Retina (tissue), 1 donor: ENCODE measurements at regions not wholly inside any gene's neighbourhood (a gene's known extent, or its start where the extent isn't known, plus 50 kb on each side); places are given as distances from the start of the nearest gene placed in this dataset.

Source experiments
- DNase-seq: peaks from one replicate; pipeline ENCODE4 v3.0.0-alpha.2; 2016

- no peak for DNase-seq
Observed at GRCh38 chr5:96058084-96058483, 96.4 kb upstream of the ELL2 start.

DNA sequence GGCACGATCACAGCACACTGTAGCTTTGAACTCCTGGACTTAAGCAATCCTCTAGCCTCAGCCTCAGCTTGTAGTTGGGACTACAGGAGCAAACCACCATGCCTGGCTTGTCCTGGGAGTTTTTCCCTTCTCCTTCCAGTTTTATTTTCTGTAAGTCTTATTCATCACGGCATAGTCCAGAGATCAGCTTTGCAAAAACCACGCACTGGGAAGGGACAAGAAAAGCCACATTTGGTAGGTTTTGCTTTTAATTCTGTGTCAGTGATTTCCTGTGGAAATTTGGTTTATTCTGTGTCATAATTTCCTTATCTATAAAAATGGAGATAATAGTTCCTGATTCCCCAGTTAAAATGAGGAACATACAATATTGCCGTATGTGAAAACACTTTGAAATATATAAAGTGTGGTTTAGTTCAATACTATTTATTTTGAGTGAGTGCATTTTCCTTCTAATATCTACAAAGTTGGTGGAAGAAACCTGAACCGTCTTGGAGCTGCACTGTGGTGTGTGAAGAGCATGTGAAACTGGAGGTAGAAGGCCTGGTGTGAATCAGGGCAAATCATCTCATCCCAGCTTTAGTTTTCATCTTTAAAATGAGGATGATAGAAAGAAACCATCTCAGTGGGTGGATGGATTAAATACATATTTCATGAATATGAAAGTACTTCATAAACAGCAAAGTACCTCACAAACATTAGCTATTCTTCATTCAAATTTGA, 92.8 kb upstream of the ELL2 start:
- DNase-seq = no peak

- DNase-seq = no peak
Observed at GRCh38 chr5:96053063-96053735, 91.5 kb upstream of the ELL2 start.

DNA sequence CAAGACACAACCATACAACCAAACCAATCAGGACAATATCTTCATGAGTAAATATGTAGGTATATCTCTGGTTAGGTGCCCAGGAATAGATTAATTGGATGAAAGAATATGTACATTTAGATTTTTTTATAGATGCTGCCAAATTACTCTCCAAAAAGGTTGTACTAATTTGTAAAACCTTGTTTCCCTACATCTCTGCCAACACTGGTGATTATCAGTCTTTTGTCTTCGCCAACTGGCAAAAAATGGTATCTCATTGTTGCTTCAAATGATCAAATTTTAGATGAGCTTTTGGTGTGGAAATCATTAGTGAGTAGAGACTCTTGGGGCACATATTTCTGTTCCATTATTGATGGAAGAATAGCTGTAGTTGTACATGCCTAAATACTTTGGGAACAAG, 90.7 kb upstream of the ELL2 start:
- DNase-seq = no peak

DNA sequence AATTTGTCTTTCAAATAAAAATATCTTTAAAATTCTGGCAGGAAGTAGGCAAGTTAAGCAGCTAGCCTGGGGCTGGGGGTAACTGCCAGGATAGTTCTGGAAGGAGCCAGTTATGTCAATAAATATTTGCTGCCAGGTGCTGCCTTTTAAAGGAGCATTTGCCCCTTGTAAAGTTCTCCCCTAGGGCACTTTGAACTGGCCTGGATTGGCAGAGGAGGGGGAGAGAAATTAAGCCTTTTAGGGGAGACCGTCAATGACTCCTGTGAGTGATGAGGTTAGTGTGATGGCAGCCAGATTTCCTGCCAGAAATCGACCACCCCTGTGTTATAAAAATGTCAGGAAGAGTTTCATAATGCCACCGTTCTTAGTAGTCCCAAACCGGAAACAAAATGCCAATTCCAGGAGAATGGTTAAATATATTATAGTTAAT, 89.8 kb upstream of the ELL2 start:
- no peak for DNase-seq

DNA sequence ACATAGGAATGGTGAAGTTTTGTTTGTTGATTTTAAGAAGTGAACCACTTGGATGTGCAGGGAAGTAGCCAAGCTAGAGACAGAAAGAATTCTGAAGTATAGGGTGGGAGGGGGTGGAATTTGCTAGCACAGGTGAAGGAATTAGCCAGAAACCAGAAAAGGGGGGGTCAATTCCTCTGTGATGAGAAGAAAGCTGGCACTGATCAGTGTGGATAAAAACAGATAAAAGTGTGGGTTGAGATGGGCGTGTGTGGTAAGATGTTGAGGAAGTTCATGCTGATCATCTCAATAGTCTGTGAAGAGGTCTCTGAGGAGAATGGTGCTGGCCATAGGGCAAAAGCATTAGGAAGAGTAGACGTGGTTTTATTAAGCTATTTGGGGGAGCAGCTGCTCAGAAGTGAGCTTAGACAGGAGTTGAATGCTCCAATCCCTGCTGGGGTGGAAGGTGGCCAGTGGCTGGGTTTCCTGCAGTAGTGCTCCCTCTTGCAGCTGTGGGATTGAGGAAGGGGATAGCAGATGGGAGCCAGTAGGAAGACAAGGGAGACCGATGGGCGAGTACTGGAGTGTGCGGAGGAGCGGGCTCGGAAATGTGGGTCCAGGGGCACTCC, 88.7 kb upstream of the ELL2 start:
- DNase-seq = no peak

- DNase-seq = no peak
Observed at GRCh38 chr5:96049398-96050272, 88.0 kb upstream of the ELL2 start.

- no peak for DNase-seq
Observed at GRCh38 chr5:96048763-96049162, 87.1 kb upstream of the ELL2 start.

- no peak for DNase-seq
Observed at GRCh38 chr5:96045888-96046287, 84.2 kb upstream of the ELL2 start.

GRCh38 chr5:96043446-96043845, 81.8 kb upstream of the ELL2 start:
- no peak for DNase-seq

DNA sequence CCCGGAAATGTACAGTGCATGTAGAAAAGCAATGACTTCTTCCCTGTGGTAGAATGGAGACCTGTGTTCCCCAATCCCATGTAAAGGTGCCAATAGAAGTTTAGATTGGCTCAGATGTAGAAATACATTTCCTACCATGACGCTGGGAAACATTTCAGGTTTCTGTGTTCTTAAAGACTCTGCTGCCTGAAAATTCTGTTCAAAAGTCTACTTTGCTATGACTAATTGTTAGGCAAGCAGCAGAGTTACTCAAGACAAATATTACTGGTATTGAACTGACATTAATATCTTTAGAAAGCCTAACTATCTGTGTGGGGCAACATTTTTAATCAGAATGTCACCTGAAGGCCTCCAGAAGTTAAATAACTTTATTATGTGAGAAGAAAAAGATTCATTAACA, 75.5 kb upstream of the ELL2 start:
- DNase-seq = no peak

DNA sequence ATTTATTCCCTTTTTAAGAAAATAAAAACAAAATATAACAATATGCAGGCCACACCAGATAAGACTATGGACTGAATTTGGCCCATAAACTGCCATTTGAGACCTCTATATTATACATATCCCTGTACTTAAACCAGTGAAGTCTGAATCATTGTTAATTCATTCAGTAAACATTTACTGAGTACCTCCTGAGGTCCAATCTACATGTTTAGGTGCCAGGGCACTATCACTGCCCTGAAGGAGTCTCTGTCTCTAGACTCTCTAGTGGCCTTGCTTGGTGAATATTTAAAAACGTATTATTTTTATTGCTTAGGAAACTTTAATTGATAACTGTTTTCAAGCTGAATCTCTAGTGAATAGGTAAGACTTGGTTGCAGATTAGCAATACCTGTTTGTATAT, 74.7 kb upstream of the ELL2 start:
- no peak for DNase-seq

- DNase-seq = no peak
Observed at GRCh38 chr5:96035796-96036195, 74.1 kb upstream of the ELL2 start.

GRCh38 chr5:96033116-96033515, 71.5 kb upstream of the ELL2 start:
- no peak for DNase-seq

GRCh38 chr5:96031811-96032261, 70.2 kb upstream of the ELL2 start:
- DNase-seq = no peak

- no peak for DNase-seq
Observed at GRCh38 chr5:96031180-96031579, 69.5 kb upstream of the ELL2 start.

DNA sequence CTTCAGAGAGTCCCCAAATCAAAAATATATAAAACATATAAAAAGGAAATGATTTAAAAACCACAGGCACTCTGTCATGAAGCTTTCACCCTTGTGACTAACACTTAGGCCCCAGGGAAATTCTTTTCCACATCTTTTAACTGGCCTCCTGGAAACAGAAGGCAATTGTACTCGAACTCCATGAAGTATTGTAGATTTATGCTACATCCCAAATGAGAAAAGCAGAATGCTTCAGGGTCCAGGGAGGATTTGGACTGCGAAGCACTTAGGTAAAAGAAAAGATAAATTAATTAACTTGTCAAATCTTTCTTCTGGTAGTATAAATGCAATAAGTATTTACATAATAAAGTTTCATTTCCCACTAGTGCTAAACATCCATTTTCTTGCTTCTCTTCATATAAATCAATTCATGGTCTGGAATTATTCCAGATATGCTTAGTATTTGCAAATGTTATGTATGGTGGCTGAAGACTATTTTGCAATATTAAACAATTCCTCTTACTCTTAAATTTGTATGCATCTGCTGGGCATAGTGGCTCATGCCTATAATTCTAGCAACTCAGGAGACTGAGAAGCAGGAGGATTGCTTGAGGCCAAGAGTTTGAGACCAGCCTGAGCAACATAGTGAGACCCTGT, 64.9 kb upstream of the ELL2 start:
- DNase-seq = no peak

GRCh38 chr5:96024683-96025475, 63.2 kb upstream of the ELL2 start:
- no peak for DNase-seq

DNA sequence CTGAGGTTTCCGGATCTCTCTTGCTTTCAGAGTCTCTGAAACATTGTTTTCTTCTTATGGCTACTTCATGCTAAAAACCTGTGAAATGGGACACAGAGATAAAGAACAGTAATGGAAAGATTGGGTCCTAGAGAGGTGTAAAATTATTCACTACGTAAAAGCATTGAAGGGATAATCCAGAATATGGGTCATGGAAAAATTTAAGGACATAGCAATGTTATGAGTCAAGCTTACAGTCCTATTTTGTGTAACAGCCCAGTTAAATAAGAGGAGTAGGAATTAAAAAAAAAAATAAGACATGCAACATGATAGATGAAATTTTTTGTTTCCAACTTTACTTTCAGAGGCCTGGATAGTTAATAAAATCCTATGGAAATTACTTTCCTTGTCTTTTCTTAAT, 61.9 kb upstream of the ELL2 start:
- DNase-seq = no peak

GRCh38 chr5:96022971-96023370, 61.3 kb upstream of the ELL2 start:
- no peak for DNase-seq

- no peak for DNase-seq
Observed at GRCh38 chr5:96017951-96018350, 56.3 kb upstream of the ELL2 start.

DNA sequence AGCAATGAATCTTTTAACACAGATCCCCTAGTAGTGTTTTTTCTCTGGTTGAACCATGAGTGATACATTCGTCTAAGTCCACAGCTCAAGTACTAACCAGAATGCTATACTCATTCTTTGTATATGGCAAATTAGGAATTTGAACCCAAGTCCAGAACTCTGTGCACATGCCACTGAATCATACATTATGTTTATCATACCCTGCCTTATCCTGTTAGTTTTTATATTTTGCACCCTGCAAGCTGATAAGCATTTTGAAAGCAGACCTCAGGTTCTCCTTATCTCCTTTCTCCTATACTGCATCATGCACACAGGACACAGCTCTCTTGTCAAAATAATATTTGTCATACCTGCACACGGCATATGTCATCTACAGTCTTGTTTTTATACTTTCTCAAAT, 54.6 kb upstream of the ELL2 start:
- no peak for DNase-seq
